ENCODE measurements at regions not wholly inside any gene's neighbourhood (a gene's known extent, or its start where the extent isn't known, plus 50 kb on each side); places are given as distances from the start of the nearest gene placed in this dataset.
"Not testable (repeated sequence)": the region's sequence is repeated elsewhere in the genome, so short reads cannot be mapped to it uniquely, and the experiment has no call there.

- no peak for DNase-seq (ENCODE audit: low read depth)
These were observed 216.8 kb downstream of the FBXO8 start for GRCh38 chr4:174066611-174067205.

- DNase-seq (ENCODE audit: low read depth), result no peak
These were observed 220.6 kb downstream of the FBXO8 start for GRCh38 chr4:174062831-174063230.

- DNase-seq (ENCODE audit: low read depth), result no peak
These were observed 222.4 kb downstream of the FBXO8 start for GRCh38 chr4:174061026-174061425.

- no peak for DNase-seq (ENCODE audit: low read depth)
These were observed 224.6 kb downstream of the FBXO8 start for GRCh38 chr4:174058846-174059245.

GRCh38 chr4:174056959-174057358 is 226.5 kb downstream of the FBXO8 start:
- no peak for DNase-seq (ENCODE audit: low read depth)

- no peak for DNase-seq (ENCODE audit: low read depth)
These were observed 228.1 kb downstream of the FBXO8 start for GRCh38 chr4:174055344-174055743.

- DNase-seq (ENCODE audit: low read depth), result no peak
These were observed 229.6 kb downstream of the FBXO8 start for GRCh38 chr4:174053895-174054294.

GRCh38 chr4:174047363-174047762 is 236.1 kb downstream of the FBXO8 start:
- no peak for DNase-seq (ENCODE audit: low read depth)

GRCh38 chr4:174045829-174046228 is 237.6 kb downstream of the FBXO8 start:
- DNase-seq (ENCODE audit: low read depth), result not testable (repeated sequence)

GRCh38 chr4:174045381-174045780 is 238.1 kb downstream of the FBXO8 start:
- DNase-seq (ENCODE audit: low read depth), result no peak

GRCh38 chr4:174041555-174042105 is 241.8 kb downstream of the FBXO8 start:
- DNase-seq (ENCODE audit: low read depth), result no peak

GRCh38 chr4:174040287-174040686 is 243.2 kb downstream of the FBXO8 start:
- no peak for DNase-seq (ENCODE audit: low read depth)

- no peak for DNase-seq (ENCODE audit: low read depth)
These were observed 245.0 kb downstream of the FBXO8 start for GRCh38 chr4:174038481-174038880.

GRCh38 chr4:174037631-174038030 is 245.8 kb downstream of the FBXO8 start:
- DNase-seq (ENCODE audit: low read depth), result no peak

GRCh38 chr4:174037049-174037448 is 246.4 kb downstream of the FBXO8 start:
- DNase-seq (ENCODE audit: low read depth), result no peak

GRCh38 chr4:174036576-174036975 is 246.9 kb downstream of the FBXO8 start:
- no peak for DNase-seq (ENCODE audit: low read depth)

GRCh38 chr4:174036111-174036510 is 247.4 kb downstream of the FBXO8 start:
- no peak for DNase-seq (ENCODE audit: low read depth)

- DNase-seq (ENCODE audit: low read depth), result no peak
These were observed 259.8 kb downstream of the FBXO8 start for GRCh38 chr4:174023641-174024040.

GRCh38 chr4:174018236-174018635 is 265.2 kb downstream of the FBXO8 start:
- DNase-seq (ENCODE audit: low read depth), result no peak

- no peak for DNase-seq (ENCODE audit: low read depth)
These were observed 267.2 kb downstream of the FBXO8 start for GRCh38 chr4:174016251-174016650.

- DNase-seq (ENCODE audit: low read depth), result no peak
These were observed 270.6 kb downstream of the FBXO8 start for GRCh38 chr4:174012886-174013259.

- DNase-seq (ENCODE audit: low read depth), result no peak
These were observed 271.2 kb downstream of the FBXO8 start for GRCh38 chr4:174012135-174012885.

- no peak for DNase-seq (ENCODE audit: low read depth)
These were observed 272.9 kb downstream of the FBXO8 start for GRCh38 chr4:174010547-174010946.

All from HS-27A (cell line).